ENCODE measurements at regions not wholly inside any gene's neighbourhood (a gene's known extent, or its start where the extent isn't known, plus 50 kb on each side); places are given as distances from the start of the nearest gene placed in this dataset.

- no peak overlapping the region for H3K4me3 ChIP-seq (ENCODE audit: low read length)
- no peak for DNase-seq (ENCODE audit: low read depth)
- TF ChIP-seq CTCF (conservative IDR thresholded peaks at IDR 0.05; ENCODE audit: low read depth, low read length), result no peak
These were observed 130.1 kb downstream of the PTPRS start for GRCh38 chr19:5210556-5210955.

GRCh38 chr19:5207806-5208205 is 132.8 kb downstream of the PTPRS start:
- DNase-seq (ENCODE audit: low read depth), result no peak
- TF ChIP-seq CTCF (conservative IDR thresholded peaks at IDR 0.05; ENCODE audit: low read depth, low read length), result no peak

GRCh38 chr19:5206751-5207075 is 133.9 kb downstream of the PTPRS start:
- DNase-seq (ENCODE audit: low read depth), result no peak
- TF ChIP-seq CTCF (conservative IDR thresholded peaks at IDR 0.05; ENCODE audit: low read depth, low read length), result no peak
- no peak overlapping the region for H3K4me3 ChIP-seq (ENCODE audit: low read length)

More at GRCh38 chr19:5207806-5208205, 132.8 kb downstream of the PTPRS start:
- no peak overlapping the region for H3K4me3 ChIP-seq (ENCODE audit: low read length)

- TF ChIP-seq CTCF (conservative IDR thresholded peaks at IDR 0.05; ENCODE audit: low read depth, low read length), result no peak
- H3K4me3 ChIP-seq (ENCODE audit: low read length), result no peak overlapping the region
- DNase-seq (ENCODE audit: low read depth), result no peak
These were observed 134.5 kb downstream of the PTPRS start for GRCh38 chr19:5205937-5206750.

GRCh38 chr19:5205381-5205780 is 135.2 kb downstream of the PTPRS start:
- no peak overlapping the region for H3K4me3 ChIP-seq (ENCODE audit: low read length)
- TF ChIP-seq CTCF (conservative IDR thresholded peaks at IDR 0.05; ENCODE audit: low read depth, low read length), result no peak
- DNase-seq (ENCODE audit: low read depth), result no peak

GRCh38 chr19:5204212-5204611 is 136.4 kb downstream of the PTPRS start:
- DNase-seq (ENCODE audit: low read depth), result no peak
- no peak for TF ChIP-seq CTCF (conservative IDR thresholded peaks at IDR 0.05; ENCODE audit: low read depth, low read length)
- H3K4me3 ChIP-seq (ENCODE audit: low read length), result no peak overlapping the region

All from retinal pigment epithelial cell (primary cell).